Mesothelial cell of epicardium (in vitro differentiated cells): ENCODE measurements at regions not wholly inside any gene's neighbourhood (a gene's known extent, or its start where the extent isn't known, plus 50 kb on each side); places are given as distances from the start of the nearest gene placed in this dataset.

Experiments
- DNase-seq, 2 experiments: peaks; one replicate each; pipeline ENCODE4 v3.0.0; 2021; ENCODE audit warnings: low spot score in 2 of 2; ENCODE audit not compliant: unreplicated experiment in 2 of 2
- H3K27ac Mint-ChIP-seq: 2 replicates; pipeline ENCODE4 v1.8.0; 2021; ENCODE audit warnings: mixed read lengths
- H3K27me3 Mint-ChIP-seq: 2 replicates; pipeline ENCODE4 v1.8.0; 2021; ENCODE audit warnings: low read depth, mixed read lengths
- H3K36me3 Mint-ChIP-seq: 2 replicates; pipeline ENCODE4 v1.8.0; 2021; ENCODE audit warnings: mixed read lengths
- H3K4me1 Mint-ChIP-seq: 2 replicates; pipeline ENCODE4 v1.8.0; 2021; ENCODE audit warnings: mixed read lengths
- H3K4me3 Mint-ChIP-seq: 2 replicates; pipeline ENCODE4 v1.8.0; 2021; ENCODE audit warnings: mild to moderate bottlenecking, moderate library complexity, mixed read lengths
- H3K9me3 Mint-ChIP-seq: 2 replicates; pipeline ENCODE4 v1.8.0; 2021; ENCODE audit warnings: mixed read lengths
- CTCF ChIP-seq: fragments of 200-600 bp; sonication (generic); IDR thresholded peaks from one replicate; pipeline ENCODE4 v1.5.0; 2021; ENCODE audit warnings: antibody characterized with exemption; ENCODE audit not compliant: unreplicated experiment

- H3K4me1 Mint-ChIP-seq, result peaks cover 3% of the 10 kb centered on the region
- H3K9me3 Mint-ChIP-seq, result peaks cover 10% of the 10 kb centered on the region
- H3K4me3 Mint-ChIP-seq, result no peak overlapping the region
- H3K27me3 Mint-ChIP-seq, result peaks cover 7% of the 10 kb centered on the region
- H3K27ac Mint-ChIP-seq, result no peak overlapping the region
- H3K36me3 Mint-ChIP-seq, result no peaks in the 10 kb centered on the region
- no peak for TF ChIP-seq CTCF
- DNase-seq, result no peak
Measured at GRCh38 chr1:60444680-60445079, 371.1 kb upstream of the C1orf87 start.

GRCh38 chr1:60436186-60436585 lies 362.6 kb upstream of the C1orf87 start:
- no peak overlapping the region for H3K27ac Mint-ChIP-seq
- no peaks in the 10 kb centered on the region for H3K4me1 Mint-ChIP-seq

GRCh38 chr1:60431593-60431992 lies 358.0 kb upstream of the C1orf87 start:
- DNase-seq, result no peak
- Mint-ChIP-seq H3K4me1 (no peaks in the 10 kb centered on the region), H3K4me3 (no peak overlapping the region), H3K9me3 (peaks cover 22% of the 10 kb centered on the region), H3K36me3 (no peaks in the 10 kb centered on the region), H3K27ac (no peak overlapping the region), H3K27me3 (no peaks in the 10 kb centered on the region)
- no peak for TF ChIP-seq CTCF

More at GRCh38 chr1:60436186-60436585, 362.6 kb upstream of the C1orf87 start:
- DNase-seq, result no peak
- TF ChIP-seq CTCF, result no peak
- peaks cover 25% of the 10 kb centered on the region for H3K9me3 Mint-ChIP-seq
- peaks cover 3% of the 10 kb centered on the region for H3K27me3 Mint-ChIP-seq
- H3K36me3 Mint-ChIP-seq, result no peaks in the 10 kb centered on the region
- no peak overlapping the region for H3K4me3 Mint-ChIP-seq

GRCh38 chr1:60430375-60430774 lies 356.8 kb upstream of the C1orf87 start:
- no peak for TF ChIP-seq CTCF
- H3K27me3 Mint-ChIP-seq, result no peaks in the 10 kb centered on the region
- DNase-seq, result no peak
- H3K27ac Mint-ChIP-seq, result no peak overlapping the region
- H3K4me1 Mint-ChIP-seq, result no peaks in the 10 kb centered on the region
- H3K9me3 Mint-ChIP-seq, result peaks cover 18% of the 10 kb centered on the region
- H3K4me3 Mint-ChIP-seq, result no peak overlapping the region
- H3K36me3 Mint-ChIP-seq, result no peaks in the 10 kb centered on the region

- DNase-seq, result no peak
- Mint-ChIP-seq H3K27ac (no peak overlapping the region), H3K27me3 (no peaks in the 10 kb centered on the region), H3K36me3 (no peaks in the 10 kb centered on the region), H3K4me1 (peaks cover 1% of the 10 kb centered on the region), H3K9me3 (peaks cover 3% of the 10 kb centered on the region), H3K4me3 (no peak overlapping the region)
- no peak for TF ChIP-seq CTCF
Measured at GRCh38 chr1:60428127-60428526, 354.6 kb upstream of the C1orf87 start.

GRCh38 chr1:60427701-60428100 lies 354.1 kb upstream of the C1orf87 start:
- Mint-ChIP-seq H3K9me3 (no peaks in the 10 kb centered on the region), H3K27me3 (no peaks in the 10 kb centered on the region), H3K36me3 (no peaks in the 10 kb centered on the region), H3K4me3 (no peak overlapping the region), H3K4me1 (peaks cover 5% of the 10 kb centered on the region), H3K27ac (no peak overlapping the region)
- no peak for TF ChIP-seq CTCF
- no peak for DNase-seq
